ENCODE measurements at regions not wholly inside any gene's neighbourhood (a gene's known extent, or its start where the extent isn't known, plus 50 kb on each side); places are given as distances from the start of the nearest gene placed in this dataset.
"Not testable (repeated sequence)": the region's sequence is repeated elsewhere in the genome, so short reads cannot be mapped to it uniquely, and the experiment has no call there.

- TF ChIP-seq PRDM4 (tag by site-specific recombination; IDR thresholded peaks at IDR 0.05) (no peak), KLF1 (tag by site-specific recombination; IDR thresholded peaks at IDR 0.05) (no peak), ZNF184 (tag by site-specific recombination; IDR thresholded peaks at IDR 0.05) (no peak), ZNF155 (tag by site-specific recombination; IDR thresholded peaks at IDR 0.05) (no peak), ZNF202 (tag by site-specific recombination; IDR thresholded peaks at IDR 0.05; ENCODE audit: borderline replicate concordance) (no peak), ZNF423 (tag by site-specific recombination; IDR thresholded peaks at IDR 0.05) (no peak), ZNF398 (tag by site-specific recombination; IDR thresholded peaks at IDR 0.05) (no peak), ZNF148 (tag by site-specific recombination; IDR thresholded peaks at IDR 0.05; ENCODE audit: borderline replicate concordance) (no peak), ZBTB8A (tag by site-specific recombination; IDR thresholded peaks at IDR 0.05) (no peak)
Measured at GRCh38 chr2:12921321-12921720, 204.6 kb downstream of the TRIB2 start (continued).

GRCh38 chr2:12923907-12924610 lies 207.3 kb downstream of the TRIB2 start:
- POLR2A ChIA-PET, result interaction anchor here (0.6 kb wide), 1 partner anchor 1008 kb away, joined by 4 read pairs; no protein-coding TSS in a partner anchor
- peaks cover 10% of the 10 kb centered on the region for H3K4me1 ChIP-seq (ENCODE audit: control insufficient read depth, insufficient read depth, low read length)
- no peak overlapping the region for H3K27ac ChIP-seq (ENCODE audit: extremely low read depth, low read depth, low read length)
- CTCF ChIA-PET, result no interaction called here
- no peak overlapping the region for H3K4me3 ChIP-seq (ENCODE audit: low read depth, low read length)
- TF ChIP-seq ZNF670 (tag by site-specific recombination; IDR thresholded peaks at IDR 0.05; ENCODE audit: low read depth) (no peak), OSR2 (tag by site-specific recombination; IDR thresholded peaks at IDR 0.05) (no peak), ZNF639 (tag by site-specific recombination; IDR thresholded peaks at IDR 0.05) (no peak), ZNF692 (tag by site-specific recombination; IDR thresholded peaks at IDR 0.05) (no peak), REPIN1 (tag by site-specific recombination; IDR thresholded peaks at IDR 0.05; ENCODE audit: low read depth) (no peak), ZNF501 (tag by site-specific recombination; IDR thresholded peaks at IDR 0.05) (no peak)
- H3K9me3 ChIP-seq (ENCODE audit: control insufficient read depth, insufficient read depth, low read depth, low read length), result no peaks in the 10 kb centered on the region
- H3K36me3 ChIP-seq (ENCODE audit: control insufficient read depth in 2 of 2, insufficient read depth in 1 of 2, low read length in 2 of 2), result no peaks in the 10 kb centered on the region

- not testable (repeated sequence) for H3K36me3 ChIP-seq (ENCODE audit: control insufficient read depth in 2 of 2, insufficient read depth in 1 of 2, low read length in 2 of 2)
Measured at GRCh38 chr2:12926641-12927040, 209.9 kb downstream of the TRIB2 start.

More at GRCh38 chr2:12926641-12927040, 209.9 kb downstream of the TRIB2 start:
- H3K4me1 ChIP-seq (ENCODE audit: control insufficient read depth, insufficient read depth, low read length), result peaks cover 27% of the 10 kb centered on the region
- H3K27ac ChIP-seq (ENCODE audit: extremely low read depth, low read depth, low read length); POLR2A ChIA-PET; H3K4me3 ChIP-seq (ENCODE audit: low read depth, low read length); H3K9me3 ChIP-seq (ENCODE audit: control insufficient read depth, insufficient read depth, low read depth, low read length): not testable (repeated sequence)
- CTCF ChIA-PET, result interaction anchor here (0.7 kb wide), 1 partner anchor 57 kb away, joined by 3 read pairs; no protein-coding TSS in a partner anchor
